Fibroblast of the aortic adventitia (primary cell): ENCODE measurements at regions not wholly inside any gene's neighbourhood (a gene's known extent, or its start where the extent isn't known, plus 50 kb on each side); places are given as distances from the start of the nearest gene placed in this dataset.

Source experiments
- DNase-seq: peaks from one replicate; pipeline ENCODE4 v3.0.0-alpha.2; 2010; ENCODE audit warnings: low read depth
- H3K4me3 ChIP-seq: 2 replicates; pipeline ENCODE4 v1.5.1; 2011; ENCODE audit warnings: low read depth, mild to moderate bottlenecking, control low read depth, low read length, moderate library complexity
- TF ChIP-seq, protein P1 (sequence below): IDR thresholded peaks from 2 replicates; pipeline ENCODE4 v1.5.1; 2011; ENCODE audit warnings: mild to moderate bottlenecking, low read length, control low read depth, inconsistent platforms; ENCODE audit not compliant: insufficient read depth

DNA sequence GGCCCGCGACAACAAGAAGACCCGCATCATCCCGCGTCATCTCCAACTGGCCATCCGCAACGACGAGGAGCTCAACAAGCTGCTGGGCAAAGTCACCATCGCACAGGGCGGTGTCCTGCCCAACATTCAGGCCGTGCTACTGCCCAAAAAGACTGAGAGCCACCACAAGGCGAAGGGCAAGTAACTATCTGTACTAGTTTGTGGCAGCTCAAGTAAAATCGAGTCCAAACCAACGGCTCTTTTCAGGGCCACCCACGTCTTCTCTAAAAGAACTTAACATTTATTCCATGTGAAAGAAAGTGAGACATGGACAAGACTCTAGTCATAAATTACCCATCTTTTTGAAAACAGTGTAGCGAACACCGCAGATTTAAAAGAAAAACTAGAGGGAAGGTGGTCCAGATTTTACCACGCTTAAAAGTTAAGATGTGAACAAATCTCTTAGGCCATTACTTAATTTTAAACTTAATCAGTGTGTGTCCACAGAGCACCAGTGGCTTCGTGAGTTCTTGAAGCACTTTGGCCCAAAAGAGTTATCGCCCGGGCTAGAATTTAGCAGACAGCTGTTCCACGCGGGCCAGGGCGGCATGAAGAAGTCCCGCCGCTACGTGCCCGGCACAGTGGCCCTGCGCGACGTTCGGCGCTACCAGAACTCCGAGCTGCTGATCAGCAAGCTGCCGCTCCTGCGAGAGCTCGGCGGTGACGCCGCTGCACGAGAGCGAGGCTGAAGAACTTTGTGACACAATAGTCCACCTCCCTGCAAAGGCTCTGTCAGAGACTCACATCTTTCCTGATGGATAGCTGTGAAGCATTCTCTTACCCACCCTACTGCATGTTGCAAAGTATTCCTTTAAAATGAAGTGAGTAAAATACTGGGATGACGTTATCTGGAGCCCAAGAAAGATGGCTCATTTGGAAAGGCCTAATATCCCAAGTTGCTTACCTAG lies 113.9 kb upstream of the PRSS16 start:
- TF ChIP-seq, protein P1, sequence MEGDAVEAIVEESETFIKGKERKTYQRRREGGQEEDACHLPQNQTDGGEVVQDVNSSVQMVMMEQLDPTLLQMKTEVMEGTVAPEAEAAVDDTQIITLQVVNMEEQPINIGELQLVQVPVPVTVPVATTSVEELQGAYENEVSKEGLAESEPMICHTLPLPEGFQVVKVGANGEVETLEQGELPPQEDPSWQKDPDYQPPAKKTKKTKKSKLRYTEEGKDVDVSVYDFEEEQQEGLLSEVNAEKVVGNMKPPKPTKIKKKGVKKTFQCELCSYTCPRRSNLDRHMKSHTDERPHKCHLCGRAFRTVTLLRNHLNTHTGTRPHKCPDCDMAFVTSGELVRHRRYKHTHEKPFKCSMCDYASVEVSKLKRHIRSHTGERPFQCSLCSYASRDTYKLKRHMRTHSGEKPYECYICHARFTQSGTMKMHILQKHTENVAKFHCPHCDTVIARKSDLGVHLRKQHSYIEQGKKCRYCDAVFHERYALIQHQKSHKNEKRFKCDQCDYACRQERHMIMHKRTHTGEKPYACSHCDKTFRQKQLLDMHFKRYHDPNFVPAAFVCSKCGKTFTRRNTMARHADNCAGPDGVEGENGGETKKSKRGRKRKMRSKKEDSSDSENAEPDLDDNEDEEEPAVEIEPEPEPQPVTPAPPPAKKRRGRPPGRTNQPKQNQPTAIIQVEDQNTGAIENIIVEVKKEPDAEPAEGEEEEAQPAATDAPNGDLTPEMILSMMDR = no peak
- DNase-seq = peak; percentile 50

DNA sequence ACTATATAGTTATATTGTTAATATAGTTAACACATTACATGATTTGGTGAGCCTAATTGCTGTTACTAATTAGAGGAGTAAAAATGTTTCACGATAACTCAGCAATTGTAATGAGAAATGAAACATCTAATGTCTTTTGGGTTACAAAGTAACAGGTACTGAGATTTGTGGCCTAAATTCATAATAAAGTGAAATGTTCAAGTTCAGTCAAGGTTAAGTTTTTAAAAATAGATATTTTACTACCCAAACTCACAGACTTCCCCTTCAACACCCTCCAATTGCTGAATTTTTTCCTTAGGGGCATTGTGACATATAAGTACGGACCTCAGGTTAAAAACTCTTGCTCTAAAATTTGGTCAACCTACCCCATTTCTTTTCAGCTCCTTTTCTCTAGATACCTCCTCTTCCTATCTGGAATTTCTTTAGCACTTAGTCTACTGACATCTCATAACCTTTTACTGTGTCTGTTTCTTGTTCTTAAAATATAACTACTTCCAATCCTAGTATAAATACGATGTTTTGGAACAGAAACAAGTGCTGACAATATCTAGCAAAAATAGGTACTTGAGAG lies 112.3 kb upstream of the PRSS16 start:
- TF ChIP-seq, protein P1 = no peak
- DNase-seq = no peak

More for the DNA sequence above, 113.9 kb upstream of the PRSS16 start:
- H3K4me3 ChIP-seq = peak overlapping the region; percentile 69

DNA sequence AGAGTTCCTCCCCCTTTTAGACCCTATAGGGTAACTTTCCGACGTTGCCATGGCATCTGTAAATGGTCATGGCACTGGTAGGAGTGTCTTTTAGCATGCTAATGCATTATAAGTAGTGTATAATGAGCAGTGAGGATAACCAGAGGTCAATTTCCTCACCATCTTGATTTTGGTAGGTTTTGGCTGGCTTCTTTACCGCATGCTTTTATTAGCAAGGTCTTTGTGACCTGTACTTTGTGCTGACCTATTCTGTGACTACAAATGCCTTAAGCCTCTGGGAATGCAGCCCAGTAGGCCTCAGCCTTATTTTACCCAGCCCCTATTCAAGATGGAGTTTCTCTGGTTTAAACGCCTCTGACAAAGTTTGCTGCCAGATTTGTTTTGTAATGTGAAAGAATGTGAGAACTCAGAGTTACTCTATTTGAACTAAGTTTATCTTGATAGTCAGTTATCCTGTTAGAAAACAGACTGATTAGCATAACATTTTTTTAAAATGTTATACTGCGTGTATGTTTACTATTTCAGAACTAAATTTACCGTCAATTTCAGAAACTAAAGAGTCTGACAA lies 111.3 kb upstream of the PRSS16 start:
- TF ChIP-seq, protein P1 = no peak
- no peak for DNase-seq
- no peak overlapping the region for H3K4me3 ChIP-seq

More for the DNA sequence above, 112.3 kb upstream of the PRSS16 start:
- H3K4me3 ChIP-seq = no peak overlapping the region

DNA sequence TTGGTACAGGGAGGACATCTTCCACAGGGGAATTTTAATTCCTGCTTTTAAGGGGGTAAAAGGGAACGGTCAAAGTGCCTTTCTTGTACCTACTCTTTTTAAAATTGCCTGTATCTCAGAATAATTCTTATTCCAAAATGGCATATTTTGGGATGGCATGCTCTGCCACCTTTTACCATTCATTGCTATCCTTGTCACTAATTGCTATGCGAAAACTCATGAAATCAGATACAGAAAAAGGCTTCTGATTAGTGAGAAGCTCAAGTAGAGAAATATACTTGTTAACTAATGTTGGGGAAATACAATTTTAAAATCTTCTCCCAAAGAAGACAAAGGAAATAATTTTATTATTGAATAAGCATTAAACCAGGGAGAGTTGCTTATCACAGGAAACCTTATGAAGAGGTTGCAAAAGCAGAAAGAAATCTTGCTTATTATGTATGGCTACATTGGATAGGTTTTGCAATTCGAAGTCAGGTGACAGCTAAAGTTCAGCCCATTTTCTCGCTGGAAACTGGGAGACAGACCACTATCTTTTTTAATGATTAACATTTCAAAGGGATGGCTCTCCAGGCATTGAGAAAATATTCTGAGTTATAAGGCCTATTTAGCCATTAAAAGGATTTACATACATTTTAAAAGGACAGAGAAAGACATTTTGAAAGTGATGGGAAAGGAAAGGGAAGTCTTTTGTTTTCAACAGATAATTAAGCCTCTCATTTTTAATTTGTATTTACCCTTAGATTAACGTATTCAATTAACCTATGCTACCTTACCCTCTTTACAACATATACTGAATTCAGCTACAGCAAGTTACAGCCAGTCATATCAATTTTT lies 110.3 kb upstream of the PRSS16 start:
- TF ChIP-seq, protein P1 = no peak
- H3K4me3 ChIP-seq = no peak overlapping the region
- no peak for DNase-seq

DNA sequence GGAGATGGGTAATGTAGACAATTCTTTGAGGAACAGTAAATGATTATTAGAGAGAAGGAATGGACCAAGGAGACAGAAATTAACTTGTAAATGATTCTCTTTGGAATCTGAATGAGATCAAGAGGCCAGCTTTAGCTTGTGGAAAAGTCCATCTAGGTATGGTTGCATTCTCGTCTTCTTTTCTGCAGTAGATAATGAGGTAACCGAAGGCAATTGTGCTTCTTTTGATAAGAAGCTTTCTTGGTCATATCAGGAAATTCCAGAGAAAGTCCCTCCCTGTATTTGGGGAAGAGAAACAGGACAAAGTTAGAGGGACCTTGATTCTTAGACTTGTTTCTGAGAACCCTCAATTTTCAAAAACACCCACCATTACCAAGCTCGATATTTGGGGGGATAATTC lies 109.1 kb upstream of the PRSS16 start:
- TF ChIP-seq, protein P1 = no peak
- H3K4me3 ChIP-seq = no peak overlapping the region
- no peak for DNase-seq
